ENCODE measurements at regions not wholly inside any gene's neighbourhood (a gene's known extent, or its start where the extent isn't known, plus 50 kb on each side); places are given as distances from the start of the nearest gene placed in this dataset.

DNA sequence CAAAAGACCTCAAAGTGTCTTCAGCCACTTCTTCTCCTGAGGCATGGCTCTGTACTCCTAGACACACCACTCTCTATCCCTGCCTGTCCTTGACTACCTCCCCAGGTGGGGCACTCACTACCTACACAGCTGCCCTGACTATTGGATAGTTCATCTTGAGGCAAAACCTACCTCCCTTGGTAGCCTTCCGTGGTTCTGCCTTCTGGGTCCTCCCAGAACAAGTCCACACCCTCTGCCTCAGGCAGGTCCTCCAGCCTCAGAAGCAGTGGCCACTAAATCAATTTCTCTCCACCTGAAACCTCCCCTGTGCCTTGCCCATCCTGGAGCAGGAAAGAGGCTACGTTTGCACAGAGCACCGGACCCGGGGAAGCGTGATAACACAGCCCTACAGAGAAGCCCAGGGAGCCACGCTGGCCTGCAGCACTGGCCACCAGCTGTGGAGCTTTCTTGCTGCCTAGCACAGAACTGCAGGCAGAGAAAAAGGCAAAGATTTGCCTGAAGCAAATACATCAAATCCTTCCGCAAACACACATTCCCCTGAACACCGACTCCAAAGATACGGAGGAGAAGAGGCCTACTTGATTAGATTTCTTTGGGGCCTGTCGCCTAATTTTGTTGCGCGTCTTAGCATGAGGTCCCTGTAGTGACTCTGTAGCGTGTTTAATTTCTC lies 141.8 kb downstream of the C9orf50 start (continued):
- TF ChIP-seq TBP (IDR thresholded peaks at IDR 0.05; ENCODE audit: low read depth, low read length): no peak
- TF ChIP-seq NRF1 (IDR thresholded peaks at IDR 0.05; ENCODE audit: low read depth, low read length): no peak
- no peak for TF ChIP-seq RXRA (IDR thresholded peaks at IDR 0.05; ENCODE audit: insufficient read depth, low read depth, low read length)
- no peak for TF ChIP-seq ATF3 (IDR thresholded peaks at IDR 0.05; ENCODE audit: insufficient read depth, low read depth, low read length)
- TF ChIP-seq CHD2 (IDR thresholded peaks at IDR 0.05; ENCODE audit: low read length): no peak
- no peak for TF ChIP-seq BRCA1 (IDR thresholded peaks at IDR 0.05; ENCODE audit: low read depth, low read length)
- TF ChIP-seq CREB1 (IDR thresholded peaks at IDR 0.05): no peak
